RWPE1 (cell line): ENCODE measurements at regions not wholly inside any gene's neighbourhood (a gene's known extent, or its start where the extent isn't known, plus 50 kb on each side); places are given as distances from the start of the nearest gene placed in this dataset.

Experiments used
- CTCF ChIA-PET: fragments of 350-600 bp; sonication (Branson Sonifier 250); formaldehyde crosslinking; extraction: SDS; loops from one replicate; lab custom pipeline; 2021; lab: Yijun Ruan, JAX
- POLR2A ChIA-PET: fragments of 400-600 bp; formaldehyde crosslinking; extraction: SDS; loops from one replicate; lab custom pipeline; 2020; ENCODE audit warnings: antibody characterized with exemption; ENCODE audit not compliant: low non-redundant PET; lab: Yijun Ruan, JAX
- DNase-seq: peaks from one replicate; pipeline ENCODE4 v3.0.0; 2012; ENCODE audit warnings: low spot score
- H3K27ac ChIP-seq: fragments of 450-650 bp; 2 replicates; pipeline ENCODE4 v1.5.1; 2017
- TF ChIP-seq, protein P1 (sequence below): fragments of 450-650 bp; conservative IDR thresholded peaks from 2 replicates; pipeline ENCODE4 v1.5.1; 2017; ENCODE audit warnings: low read depth, mild to moderate bottlenecking

DNA sequence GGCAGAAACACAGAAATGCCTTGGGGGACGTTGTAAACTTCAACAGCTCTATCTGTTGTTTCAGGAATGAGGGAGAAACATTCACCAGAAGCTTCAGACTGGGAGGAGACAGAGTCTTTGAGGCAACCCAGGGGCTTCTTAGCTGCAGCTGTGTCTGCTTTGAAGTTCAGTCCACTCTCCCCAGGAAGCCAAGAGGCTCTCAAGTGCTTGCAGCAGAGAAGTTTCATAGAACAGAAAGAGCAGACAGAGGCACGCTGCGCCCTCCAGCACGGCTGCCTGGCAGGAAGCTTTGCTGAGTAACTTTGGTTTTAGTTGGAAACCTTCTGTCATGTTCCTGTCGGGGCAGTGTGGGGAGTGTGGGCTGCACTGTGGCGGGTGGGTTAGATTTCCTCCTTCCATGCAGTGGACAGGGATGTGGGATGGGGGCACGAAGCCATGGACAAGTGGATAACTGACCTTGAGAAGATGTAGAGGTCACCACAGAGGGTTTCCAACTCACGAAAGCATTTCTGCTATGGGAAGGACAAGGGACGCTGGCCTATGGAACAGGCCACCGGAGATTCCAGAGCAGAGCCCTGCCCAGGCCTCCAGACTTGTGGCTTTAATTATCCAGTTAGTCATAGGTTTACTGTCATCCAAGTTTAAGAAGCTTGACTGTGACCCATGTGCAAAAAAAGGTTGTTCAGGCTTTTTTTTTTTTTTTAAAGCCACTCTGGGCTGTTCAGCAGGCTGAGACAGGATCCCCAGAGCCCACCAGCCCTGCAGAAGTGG is 107.7 kb downstream of the ARF6 start:
- ChIA-PET POLR2A (interaction anchor here (0.7 to 1.5 kb wide), 4 partner anchors 18 to 138 kb away, joined by 3 to 4 read pairs (median 3); no protein-coding TSS in a partner anchor), CTCF (interaction anchor here (0.6 to 1.2 kb wide), 7 partner anchors 14 to 148 kb away, joined by 3 to 8 read pairs (median 4); no protein-coding TSS in a partner anchor)
- TF ChIP-seq, protein P1, sequence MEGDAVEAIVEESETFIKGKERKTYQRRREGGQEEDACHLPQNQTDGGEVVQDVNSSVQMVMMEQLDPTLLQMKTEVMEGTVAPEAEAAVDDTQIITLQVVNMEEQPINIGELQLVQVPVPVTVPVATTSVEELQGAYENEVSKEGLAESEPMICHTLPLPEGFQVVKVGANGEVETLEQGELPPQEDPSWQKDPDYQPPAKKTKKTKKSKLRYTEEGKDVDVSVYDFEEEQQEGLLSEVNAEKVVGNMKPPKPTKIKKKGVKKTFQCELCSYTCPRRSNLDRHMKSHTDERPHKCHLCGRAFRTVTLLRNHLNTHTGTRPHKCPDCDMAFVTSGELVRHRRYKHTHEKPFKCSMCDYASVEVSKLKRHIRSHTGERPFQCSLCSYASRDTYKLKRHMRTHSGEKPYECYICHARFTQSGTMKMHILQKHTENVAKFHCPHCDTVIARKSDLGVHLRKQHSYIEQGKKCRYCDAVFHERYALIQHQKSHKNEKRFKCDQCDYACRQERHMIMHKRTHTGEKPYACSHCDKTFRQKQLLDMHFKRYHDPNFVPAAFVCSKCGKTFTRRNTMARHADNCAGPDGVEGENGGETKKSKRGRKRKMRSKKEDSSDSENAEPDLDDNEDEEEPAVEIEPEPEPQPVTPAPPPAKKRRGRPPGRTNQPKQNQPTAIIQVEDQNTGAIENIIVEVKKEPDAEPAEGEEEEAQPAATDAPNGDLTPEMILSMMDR, result no peak
- peak; percentile 62 for DNase-seq
- peak overlapping the region; percentile 99 for H3K27ac ChIP-seq

DNA sequence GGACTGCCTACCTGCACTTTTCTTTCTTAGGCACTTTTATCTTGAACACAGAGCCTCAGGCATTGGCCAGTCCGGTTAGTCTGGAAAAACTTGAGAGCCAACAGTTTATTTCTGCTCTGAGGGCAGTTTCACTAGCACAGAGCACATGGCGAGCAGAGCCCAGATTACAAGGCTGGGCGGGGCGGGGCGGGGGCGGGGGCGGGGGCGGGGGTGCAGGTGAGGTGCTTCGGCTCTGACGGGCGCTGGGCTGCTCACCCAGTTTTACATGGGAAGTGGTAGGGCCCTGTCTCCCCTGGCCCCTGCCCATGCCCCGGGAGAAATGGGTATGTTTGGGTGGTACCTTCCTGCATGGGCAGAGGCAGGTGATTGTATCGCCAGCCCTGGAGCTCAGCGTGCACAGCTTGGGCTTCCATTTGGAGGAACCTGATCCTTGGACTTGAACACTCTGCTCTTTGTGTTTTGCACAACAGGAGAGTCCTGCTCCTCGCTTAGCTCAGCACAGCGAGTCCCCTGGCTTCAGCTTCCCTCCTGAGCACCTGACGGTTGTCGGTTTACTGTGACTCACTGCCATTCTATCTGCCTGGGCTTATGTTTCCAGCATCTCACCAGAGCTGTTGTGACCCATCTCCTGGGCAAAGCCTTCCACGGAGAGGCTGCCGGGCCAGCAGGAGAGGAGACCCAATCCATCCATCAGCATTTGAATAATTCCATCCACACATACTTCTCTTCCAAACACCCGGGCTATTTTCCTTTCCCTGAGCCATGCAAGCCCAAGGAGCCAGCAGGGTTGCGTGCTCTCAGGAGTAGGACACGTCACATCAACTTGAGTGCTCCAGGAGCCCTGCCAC is 108.5 kb downstream of the ARF6 start:
- ChIA-PET CTCF (interaction anchor here (0.6 to 1.1 kb wide), 2 partner anchors 37 to 139 kb away, joined by 3 read pairs; no protein-coding TSS in a partner anchor), POLR2A (interaction anchor here (0.7 to 1.5 kb wide), 4 partner anchors 17 to 139 kb away, joined by 3 to 4 read pairs (median 3); no protein-coding TSS in a partner anchor)
- TF ChIP-seq, protein P1, result no peak
- peak overlapping the region; percentile 99 for H3K27ac ChIP-seq
- DNase-seq, result peak; percentile 86

DNA sequence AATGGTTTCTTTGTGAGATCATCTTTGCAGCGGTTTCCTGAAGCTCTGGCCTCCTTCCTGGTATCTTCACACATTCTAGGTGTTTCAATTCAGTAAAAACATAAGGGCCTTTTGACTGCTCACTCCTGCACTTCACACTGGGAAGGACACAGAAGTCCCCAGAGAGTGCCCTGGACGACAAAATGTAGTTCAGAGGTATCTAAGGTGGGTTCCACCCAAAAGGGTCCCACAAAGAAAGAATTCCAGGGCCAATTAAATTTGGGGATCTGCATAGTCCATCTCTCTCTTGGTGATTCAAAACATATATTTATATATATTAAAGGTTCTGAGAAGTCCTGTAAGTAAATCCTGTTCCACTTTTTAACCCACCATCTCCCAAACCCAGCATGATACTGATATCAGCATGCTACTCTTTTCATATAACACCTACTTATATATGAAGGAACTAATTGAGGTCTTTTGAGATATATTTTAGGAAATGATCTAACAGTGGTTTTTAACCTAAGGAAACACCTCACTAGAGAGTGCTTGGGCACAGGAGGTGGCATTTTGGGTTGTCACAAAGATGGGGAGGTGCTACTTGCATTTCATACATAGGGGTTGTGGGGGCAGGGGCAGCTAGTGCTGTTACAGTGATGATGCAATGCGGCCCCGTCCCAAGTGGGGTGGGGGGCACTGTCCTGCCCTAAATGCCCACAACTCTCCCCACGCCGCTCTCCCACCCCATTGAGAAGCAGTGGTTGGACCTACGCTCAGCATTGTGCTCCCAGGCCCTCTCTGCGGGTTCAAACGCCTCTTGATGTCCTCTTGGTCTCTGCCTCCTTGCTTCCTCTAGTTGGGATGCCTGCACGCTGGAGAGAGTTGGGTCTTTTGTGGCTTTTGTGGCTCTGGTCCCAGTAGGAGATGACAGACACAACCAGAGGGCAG is 109.4 kb downstream of the ARF6 start:
- H3K27ac ChIP-seq, result peak overlapping the region; percentile 99
- TF ChIP-seq, protein P1, result no peak
- CTCF ChIA-PET, result interaction anchor here (1.3 kb wide), 1 partner anchor 140 kb away, joined by 3 read pairs; no protein-coding TSS in a partner anchor
- POLR2A ChIA-PET, result interaction anchor here (1.0 to 1.5 kb wide), 4 partner anchors 109 to 140 kb away, joined by 3 to 4 read pairs (median 4); partner anchors contain the start of gene ARF6
- DNase-seq, result no peak

DNA sequence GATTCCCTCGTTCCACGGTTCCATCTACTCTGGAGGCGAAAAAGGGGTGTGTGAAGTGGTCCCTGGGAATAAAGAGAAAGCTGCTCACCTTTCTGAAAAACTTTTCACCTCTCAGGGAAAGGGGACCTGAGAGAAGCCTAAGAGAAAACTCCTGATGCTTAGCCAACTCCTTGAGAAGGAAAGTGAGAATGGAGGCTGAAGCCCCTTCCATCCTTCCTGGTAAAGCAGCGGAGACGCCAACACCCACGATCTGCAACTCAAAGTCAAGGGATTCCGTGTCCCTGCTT is 110.0 kb downstream of the ARF6 start:
- CTCF ChIA-PET, result interaction anchor here (0.5 to 1.3 kb wide), 3 partner anchors 99 to 141 kb away, joined by 3 to 11 read pairs (median 3); no protein-coding TSS in a partner anchor
- DNase-seq, result no peak
- peak overlapping the region; percentile 99 for H3K27ac ChIP-seq
- TF ChIP-seq, protein P1, result no peak
- POLR2A ChIA-PET, result interaction anchor here (0.8 to 1.5 kb wide), 3 partner anchors 107 to 135 kb away, joined by 4 to 5 read pairs (median 5); partner anchors contain the start of gene ARF6

DNA sequence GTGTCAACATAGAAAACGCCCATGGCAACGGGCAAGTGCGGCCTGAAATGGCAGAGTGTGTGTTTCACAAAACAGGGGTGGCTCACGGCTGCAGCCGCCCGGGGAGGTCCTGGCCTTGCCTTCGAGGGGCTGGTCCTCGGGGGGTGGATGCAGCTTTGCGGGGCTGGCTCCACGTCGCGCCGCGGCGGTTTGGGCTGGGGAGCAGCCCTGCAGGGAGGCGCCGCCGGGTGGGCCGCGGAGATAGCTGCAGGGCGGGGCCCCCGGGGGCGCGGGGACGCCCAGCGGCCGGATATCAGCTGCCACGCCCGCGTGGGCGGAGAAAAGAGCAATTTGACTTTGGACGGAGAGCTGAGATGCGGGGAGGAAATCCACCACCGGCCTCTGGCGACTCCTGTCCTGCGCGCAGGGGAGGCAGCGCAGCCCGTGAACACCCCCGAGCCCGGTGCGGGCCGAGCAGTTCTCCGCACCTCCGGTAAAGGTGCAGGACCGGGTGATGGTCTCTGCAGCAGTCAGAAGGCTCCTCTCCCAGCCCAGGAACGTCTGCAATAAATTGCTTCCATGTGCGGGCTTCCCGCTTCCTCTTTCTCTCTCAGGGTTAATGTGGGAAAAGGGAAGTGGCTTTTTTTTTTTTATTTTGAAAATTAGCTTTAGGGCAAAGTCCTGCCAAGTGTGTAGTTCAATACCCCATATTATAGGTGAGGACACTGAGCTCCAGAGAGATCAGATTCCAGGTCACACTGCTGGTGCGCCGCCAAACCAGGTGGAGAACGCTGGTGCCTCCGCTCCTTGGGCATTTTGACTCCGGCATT is 110.5 kb downstream of the ARF6 start:
- TF ChIP-seq, protein P1, result peak; percentile 24; the same call in 1 of the 2 replicates
- H3K27ac ChIP-seq, result peak overlapping the region; percentile 99
- DNase-seq, result peak; percentile 63
- ChIA-PET CTCF (interaction anchor here (0.5 to 1.3 kb wide), 4 partner anchors 98 to 151 kb away, joined by 3 to 11 read pairs (median 3); partner anchors contain the start of gene NEMF), POLR2A (interaction anchor here (0.8 to 1.5 kb wide), 4 partner anchors 32 to 136 kb away, joined by 3 to 5 read pairs (median 4); partner anchors contain the start of gene ARF6)
